ENCODE measurements at regions not wholly inside any gene's neighbourhood (a gene's known extent, or its start where the extent isn't known, plus 50 kb on each side); places are given as distances from the start of the nearest gene placed in this dataset.

DNA sequence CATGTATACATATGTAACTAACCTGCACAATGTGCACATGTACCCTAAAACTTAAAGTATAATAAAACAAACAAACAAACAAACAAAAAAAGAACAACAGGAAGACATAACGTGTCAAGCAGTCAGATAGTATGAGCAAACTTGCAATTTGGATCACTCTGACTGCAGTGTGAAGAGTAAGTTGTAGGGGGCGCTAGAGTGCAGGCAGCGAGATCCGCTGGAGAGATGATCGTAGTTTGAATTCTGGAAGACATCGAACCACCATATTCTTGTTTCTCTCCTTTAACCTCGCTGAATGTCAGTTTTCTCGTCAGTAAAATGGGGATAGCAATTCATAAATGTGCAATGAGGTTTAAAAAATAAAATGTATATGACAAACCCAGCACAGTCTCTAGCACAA is 165.2 kb upstream of the LMCD1 start:
- no peaks in the 10 kb centered on the region for H3K36me3 ChIP-seq
- no peaks in the 10 kb centered on the region for H3K4me1 ChIP-seq
- H3K27me3 ChIP-seq, result no peaks in the 10 kb centered on the region
- H3K4me3 ChIP-seq, result no peak overlapping the region
- DNase-seq (ENCODE audit: low spot score), result no peak
- TF ChIP-seq, protein P1, sequence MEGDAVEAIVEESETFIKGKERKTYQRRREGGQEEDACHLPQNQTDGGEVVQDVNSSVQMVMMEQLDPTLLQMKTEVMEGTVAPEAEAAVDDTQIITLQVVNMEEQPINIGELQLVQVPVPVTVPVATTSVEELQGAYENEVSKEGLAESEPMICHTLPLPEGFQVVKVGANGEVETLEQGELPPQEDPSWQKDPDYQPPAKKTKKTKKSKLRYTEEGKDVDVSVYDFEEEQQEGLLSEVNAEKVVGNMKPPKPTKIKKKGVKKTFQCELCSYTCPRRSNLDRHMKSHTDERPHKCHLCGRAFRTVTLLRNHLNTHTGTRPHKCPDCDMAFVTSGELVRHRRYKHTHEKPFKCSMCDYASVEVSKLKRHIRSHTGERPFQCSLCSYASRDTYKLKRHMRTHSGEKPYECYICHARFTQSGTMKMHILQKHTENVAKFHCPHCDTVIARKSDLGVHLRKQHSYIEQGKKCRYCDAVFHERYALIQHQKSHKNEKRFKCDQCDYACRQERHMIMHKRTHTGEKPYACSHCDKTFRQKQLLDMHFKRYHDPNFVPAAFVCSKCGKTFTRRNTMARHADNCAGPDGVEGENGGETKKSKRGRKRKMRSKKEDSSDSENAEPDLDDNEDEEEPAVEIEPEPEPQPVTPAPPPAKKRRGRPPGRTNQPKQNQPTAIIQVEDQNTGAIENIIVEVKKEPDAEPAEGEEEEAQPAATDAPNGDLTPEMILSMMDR (IDR thresholded peaks at IDR 0.05), result no peak
- no peak overlapping the region for H3K27ac ChIP-seq
- H3K9me3 ChIP-seq, result no peaks in the 10 kb centered on the region

DNA sequence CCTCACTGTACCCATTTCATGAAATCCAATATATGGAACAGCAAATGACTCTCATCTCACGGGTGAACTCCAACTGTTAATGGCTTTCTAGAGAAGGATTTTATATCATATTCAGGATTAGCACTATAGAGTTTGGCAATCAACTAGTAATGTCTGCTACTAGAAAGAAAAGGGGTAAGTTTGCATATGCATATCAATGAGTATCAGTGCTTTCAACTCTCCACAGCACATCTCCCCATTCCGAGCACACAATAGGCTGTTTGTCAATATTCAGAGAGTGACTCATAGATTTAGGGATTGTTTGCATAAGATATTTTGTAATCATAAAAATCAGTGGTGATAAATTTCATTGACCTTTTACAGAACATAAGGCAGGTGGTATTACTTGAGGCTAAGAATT is 163.2 kb upstream of the LMCD1 start:
- TF ChIP-seq, protein P1 (IDR thresholded peaks at IDR 0.05), result no peak
- Histone ChIP-seq H3K4me1 (no peaks in the 10 kb centered on the region), H3K9me3 (no peaks in the 10 kb centered on the region), H3K36me3 (no peaks in the 10 kb centered on the region), H3K4me3 (no peak overlapping the region), H3K27me3 (no peaks in the 10 kb centered on the region), H3K27ac (no peak overlapping the region)
- DNase-seq (ENCODE audit: low spot score), result no peak

- no peak overlapping the region for H3K27ac ChIP-seq
- no peak overlapping the region for H3K4me3 ChIP-seq
- no peaks in the 10 kb centered on the region for H3K36me3 ChIP-seq
- H3K4me1 ChIP-seq, result no peaks in the 10 kb centered on the region
- H3K27me3 ChIP-seq, result no peaks in the 10 kb centered on the region
- TF ChIP-seq, protein P1 (IDR thresholded peaks at IDR 0.05), result no peak
- H3K9me3 ChIP-seq, result peaks cover 0 to 23% of the 10 kb centered on the region in 2 donors
- no peak for DNase-seq (ENCODE audit: low spot score)
Observed at GRCh38 chr3:8341821-8342247, 159.8 kb upstream of the LMCD1 start.

- Histone ChIP-seq H3K4me3 (no peak overlapping the region), H3K4me1 (no peaks in the 10 kb centered on the region), H3K27me3 (no peaks in the 10 kb centered on the region), H3K36me3 (no peaks in the 10 kb centered on the region), H3K9me3 (peaks cover 0 to 23% of the 10 kb centered on the region in 2 donors), H3K27ac (no peak overlapping the region)
- DNase-seq (ENCODE audit: low spot score), result no peak
- TF ChIP-seq, protein P1 (IDR thresholded peaks at IDR 0.05), result no peak
Observed at GRCh38 chr3:8343058-8343457, 158.6 kb upstream of the LMCD1 start.

DNA sequence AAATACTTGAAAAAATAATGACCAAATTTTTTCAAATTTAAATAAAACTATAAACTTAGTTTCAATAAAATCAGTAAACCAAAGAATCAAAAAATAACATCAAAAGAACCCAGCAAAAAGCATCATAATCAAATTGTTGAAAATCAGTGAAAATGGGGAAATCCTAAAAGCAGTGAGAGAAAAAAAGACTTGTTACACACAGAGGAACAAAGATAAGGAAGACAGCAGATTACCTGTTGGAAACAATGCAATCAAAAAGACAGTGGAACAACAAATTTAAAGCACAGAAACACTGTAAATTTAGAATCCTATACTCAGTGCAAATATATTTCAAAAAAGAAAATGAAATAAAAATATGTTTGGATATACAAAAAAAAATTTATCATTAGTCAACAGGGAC is 156.2 kb upstream of the LMCD1 start:
- DNase-seq (ENCODE audit: low spot score), result no peak
- Histone ChIP-seq H3K9me3 (peaks cover 0 to 23% of the 10 kb centered on the region in 2 donors), H3K4me1 (no peaks in the 10 kb centered on the region), H3K27me3 (no peaks in the 10 kb centered on the region), H3K27ac (no peak overlapping the region), H3K36me3 (no peaks in the 10 kb centered on the region), H3K4me3 (no peak overlapping the region)
- TF ChIP-seq, protein P1 (IDR thresholded peaks at IDR 0.05), result no peak

DNA sequence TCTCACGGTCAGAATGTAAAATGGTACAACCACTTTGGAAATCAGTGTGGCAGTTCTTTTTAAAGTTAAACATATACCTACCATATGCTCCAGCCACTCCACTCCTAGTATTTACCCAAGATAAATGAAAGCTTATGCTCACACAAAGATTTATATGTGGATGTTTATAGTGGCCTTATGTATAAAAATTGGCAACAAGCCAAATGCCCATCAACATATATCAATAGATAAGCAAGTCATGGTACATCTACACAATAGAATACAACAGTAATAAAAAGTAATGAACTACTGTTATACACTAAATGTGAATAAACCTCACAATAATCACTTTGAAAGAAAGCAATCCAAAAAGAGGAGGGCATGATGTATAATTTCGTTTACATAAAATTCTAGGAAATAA is 153.5 kb upstream of the LMCD1 start:
- TF ChIP-seq, protein P1 (IDR thresholded peaks at IDR 0.05), result no peak
- H3K4me1 ChIP-seq, result no peaks in the 10 kb centered on the region
- H3K9me3 ChIP-seq, result peaks cover 0 to 23% of the 10 kb centered on the region in 2 donors
- H3K27ac ChIP-seq, result no peak overlapping the region
- no peak for DNase-seq (ENCODE audit: low spot score)
- H3K4me3 ChIP-seq, result no peak overlapping the region
- H3K27me3 ChIP-seq, result no peaks in the 10 kb centered on the region
- no peaks in the 10 kb centered on the region for H3K36me3 ChIP-seq
